GM21423 (cell line): ENCODE measurements at regions not wholly inside any gene's neighbourhood (a gene's known extent, or its start where the extent isn't known, plus 50 kb on each side); places are given as distances from the start of the nearest gene placed in this dataset.
"Not testable (repeated sequence)": the region's sequence is repeated elsewhere in the genome, so short reads cannot be mapped to it uniquely, and the experiment has no call there.

Experiments used
- ATAC-seq: cut with Tn5 transposase; IDR thresholded peaks from one replicate; pipeline ENCODE4 v1.9.1; 2021; ENCODE audit warnings: mild to moderate bottlenecking, moderate library complexity; ENCODE audit not compliant: unreplicated experiment

DNA sequence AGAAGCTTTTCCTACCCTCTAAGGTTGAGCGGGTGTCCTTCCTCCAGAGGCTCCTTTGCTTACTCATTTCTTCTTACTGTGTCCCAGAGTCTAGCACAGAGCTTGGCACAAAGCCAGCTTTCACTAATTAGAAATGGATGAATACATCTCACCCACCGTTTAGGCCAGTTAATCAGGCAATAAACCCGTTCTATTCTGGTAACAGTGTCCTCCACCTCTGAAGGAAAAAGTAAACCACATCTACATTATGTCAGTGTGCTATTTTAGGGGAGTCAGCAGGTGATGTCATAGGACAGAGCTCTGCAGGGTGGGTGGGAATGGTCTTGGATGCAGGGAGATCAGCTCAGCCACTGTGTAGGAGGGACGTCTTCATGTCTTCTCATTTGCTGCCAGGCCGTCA, 109.2 kb downstream of the OSTF1 start:
- ATAC-seq: no peak

DNA sequence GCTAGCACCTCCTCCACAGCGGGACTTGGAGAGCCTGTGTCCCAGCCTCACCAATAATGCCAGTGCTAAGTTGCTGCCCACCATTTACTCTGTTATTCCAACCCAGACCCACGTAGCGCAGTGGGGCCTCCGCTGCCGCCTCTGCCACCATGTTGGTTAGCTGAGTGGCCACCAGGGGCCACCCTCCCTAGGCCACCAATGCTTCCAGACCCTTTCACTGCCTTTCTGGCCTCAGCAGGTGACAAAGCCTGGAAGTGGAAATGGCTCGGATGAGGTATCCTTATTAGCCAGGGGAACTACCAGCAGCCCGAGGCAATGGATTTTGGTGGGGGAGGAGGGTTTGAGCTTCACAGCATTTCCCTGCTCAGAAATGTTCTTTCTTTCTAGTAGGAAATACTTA, 110.1 kb downstream of the OSTF1 start:
- ATAC-seq: no peak

DNA sequence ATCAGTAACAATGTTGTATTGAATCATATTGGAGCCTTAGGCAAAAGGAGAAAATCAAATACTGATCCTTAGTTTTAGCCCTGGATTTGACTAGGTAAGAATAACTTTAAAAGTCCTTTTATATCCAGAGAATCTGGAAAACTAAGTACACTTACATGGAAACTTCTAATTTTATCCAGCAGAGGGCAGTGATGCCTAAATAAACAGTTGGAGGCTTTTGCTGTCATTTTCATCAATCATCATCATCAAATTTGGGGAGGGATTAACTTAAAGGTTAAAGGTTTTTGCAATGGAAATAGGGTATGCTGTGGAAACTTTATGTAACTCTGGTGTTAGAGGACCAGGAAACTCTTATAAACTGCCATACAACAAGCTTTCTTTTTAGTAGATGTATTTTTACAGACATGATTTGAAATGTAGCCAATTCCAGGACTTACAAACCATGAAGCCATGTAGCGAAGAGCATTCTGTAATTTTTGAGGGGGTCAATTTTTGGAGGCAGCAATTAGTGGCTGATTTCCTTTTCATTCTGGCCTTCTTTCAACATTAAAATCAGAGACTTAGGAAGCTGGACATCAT, 112.7 kb downstream of the OSTF1 start:
- ATAC-seq: no peak

DNA sequence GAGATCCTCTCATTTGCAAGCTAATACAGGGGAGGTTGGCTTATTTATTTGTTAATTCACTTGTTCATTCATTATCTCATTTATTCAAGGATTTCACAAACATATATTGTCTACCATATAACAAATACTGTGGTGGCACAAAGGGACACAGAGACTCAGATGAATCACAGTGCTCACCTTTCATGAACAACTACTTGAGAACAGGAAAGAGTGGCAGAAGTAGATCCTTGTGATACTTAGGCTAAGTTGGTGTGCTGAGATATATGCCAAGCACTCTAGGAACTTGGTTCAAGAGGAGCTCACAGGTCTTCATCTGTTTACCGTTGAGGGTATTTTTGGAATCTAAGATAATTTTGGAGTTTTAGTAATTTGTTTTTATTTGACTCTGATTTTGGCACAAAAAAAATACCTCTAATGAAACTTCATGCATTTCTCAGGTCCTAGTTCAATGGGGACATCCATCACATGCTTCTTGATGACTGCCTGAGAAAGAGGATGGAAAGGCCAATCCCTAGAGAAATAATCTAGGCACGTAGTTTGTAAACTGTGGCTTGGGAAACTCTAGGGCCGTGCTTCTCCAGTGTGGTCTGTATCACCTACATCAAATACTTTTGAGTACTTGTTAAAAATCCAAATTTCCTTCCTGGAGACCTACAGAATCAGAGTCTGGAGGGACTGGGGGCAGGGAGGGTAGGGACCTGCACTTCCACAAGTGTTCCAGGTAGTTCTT, 113.3 kb downstream of the OSTF1 start:
- ATAC-seq: no peak

DNA sequence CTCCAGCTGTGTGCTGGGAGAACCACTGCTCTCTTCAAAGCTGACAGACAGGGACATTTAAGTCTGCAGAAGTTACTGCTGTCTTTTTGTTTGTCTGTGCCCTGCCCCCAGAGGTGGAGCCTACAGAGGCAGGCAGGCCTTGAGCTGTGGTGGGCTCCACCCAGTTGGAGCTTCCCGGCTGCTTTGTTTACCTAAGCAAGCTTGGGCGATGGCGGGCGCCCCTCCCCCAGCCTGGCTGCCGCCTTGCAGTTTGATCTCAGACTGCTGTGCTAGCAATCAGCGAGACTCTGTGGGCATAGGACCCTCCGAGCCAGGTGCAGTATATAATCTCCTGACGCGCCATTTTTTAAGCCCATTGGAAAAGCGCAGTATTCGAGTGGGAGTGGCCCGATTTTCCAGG, 119.7 kb downstream of the OSTF1 start:
- not testable (repeated sequence) for ATAC-seq

DNA sequence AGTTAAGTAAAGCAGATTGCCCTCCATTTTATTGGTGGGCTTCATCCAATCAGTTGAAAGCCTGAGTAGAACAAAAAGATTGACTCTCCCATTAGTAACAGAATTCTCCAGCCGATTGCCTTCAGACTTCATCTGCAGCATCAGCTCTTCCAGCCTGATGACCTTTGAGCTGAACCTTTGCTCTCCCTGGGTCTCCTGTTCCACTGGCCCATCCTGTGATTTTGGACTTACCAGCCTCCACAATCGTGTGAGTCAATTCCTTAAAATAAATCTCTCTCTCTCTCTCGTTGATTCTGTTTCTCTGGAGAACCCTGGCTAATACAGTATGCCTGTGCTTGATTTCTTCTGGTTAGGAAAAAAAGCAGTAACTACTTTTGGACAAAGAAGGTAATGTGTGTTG, 121.9 kb downstream of the OSTF1 start:
- no peak for ATAC-seq

DNA sequence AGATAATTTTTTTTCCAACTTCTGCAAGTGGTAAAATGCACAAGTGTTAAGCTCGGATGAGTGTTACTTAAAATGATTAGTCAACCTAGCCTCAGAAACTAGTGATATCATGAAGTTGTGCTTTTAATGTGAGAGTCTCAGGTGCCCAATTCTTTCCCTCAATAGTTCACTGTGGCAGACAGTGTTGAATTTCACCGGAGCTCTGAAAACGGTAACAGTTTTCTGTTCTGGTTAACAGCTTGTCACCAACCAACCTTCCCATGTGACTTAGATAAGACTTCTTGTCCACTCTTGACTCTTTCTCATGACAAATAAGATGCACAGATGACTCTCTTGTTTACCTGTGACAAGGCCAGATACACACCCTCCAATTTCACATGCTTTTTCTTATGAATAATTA, 125.5 kb downstream of the OSTF1 start:
- ATAC-seq: no peak

DNA sequence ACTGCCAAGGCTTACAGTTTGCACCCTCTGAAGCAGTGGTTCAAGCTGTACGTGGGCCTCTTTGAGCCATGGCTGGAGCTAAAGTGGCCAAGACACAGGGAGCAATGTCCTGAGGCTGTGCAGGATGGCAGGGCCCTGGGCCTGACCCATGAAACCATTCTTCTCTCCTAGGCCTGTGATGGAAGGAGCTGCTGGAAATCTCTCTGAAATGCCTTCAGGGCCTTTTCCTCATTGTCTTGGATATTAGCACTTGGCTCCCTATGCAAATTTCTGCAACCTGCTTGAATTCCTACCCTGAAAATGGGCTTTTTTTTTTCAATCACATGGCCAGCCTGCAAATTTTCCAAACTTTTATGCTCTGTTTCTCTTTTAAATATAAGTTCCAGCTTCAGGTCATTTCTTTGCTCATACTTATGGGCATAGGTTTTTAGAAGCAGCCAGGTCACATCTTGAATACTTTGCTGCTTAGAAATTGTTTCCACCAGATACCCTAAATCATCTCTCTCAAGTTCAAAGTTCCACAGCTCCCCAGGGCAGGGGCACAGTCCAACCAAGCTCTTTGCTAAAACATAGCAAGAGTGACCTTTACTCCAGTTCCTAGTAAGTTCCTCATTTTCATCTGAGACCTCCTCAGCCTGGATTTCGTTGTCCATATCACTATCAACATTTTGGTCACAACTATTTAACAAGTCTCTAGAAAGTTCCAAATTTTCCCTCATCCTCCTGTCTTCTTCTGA, 138.3 kb downstream of the OSTF1 start:
- no peak for ATAC-seq

DNA sequence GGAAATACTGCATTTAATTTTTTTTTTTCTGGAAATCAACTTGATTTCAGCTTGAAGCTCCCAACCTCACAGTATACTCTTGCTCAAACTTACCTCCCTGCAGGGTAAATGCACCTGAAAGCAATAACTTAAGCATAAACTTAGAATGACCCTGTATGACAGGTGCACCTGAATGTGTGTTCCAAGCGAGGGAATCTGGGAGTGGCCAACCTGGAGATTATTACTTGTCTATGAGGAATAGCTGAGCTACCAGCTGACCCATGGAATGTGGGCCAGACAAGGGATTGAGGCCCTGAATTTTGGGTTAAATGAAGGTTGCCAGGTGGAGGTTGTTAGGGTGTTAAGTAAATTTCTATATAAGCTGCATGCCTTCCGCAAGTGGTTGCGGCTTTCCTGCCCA, 140.6 kb downstream of the OSTF1 start:
- ATAC-seq: no peak

DNA sequence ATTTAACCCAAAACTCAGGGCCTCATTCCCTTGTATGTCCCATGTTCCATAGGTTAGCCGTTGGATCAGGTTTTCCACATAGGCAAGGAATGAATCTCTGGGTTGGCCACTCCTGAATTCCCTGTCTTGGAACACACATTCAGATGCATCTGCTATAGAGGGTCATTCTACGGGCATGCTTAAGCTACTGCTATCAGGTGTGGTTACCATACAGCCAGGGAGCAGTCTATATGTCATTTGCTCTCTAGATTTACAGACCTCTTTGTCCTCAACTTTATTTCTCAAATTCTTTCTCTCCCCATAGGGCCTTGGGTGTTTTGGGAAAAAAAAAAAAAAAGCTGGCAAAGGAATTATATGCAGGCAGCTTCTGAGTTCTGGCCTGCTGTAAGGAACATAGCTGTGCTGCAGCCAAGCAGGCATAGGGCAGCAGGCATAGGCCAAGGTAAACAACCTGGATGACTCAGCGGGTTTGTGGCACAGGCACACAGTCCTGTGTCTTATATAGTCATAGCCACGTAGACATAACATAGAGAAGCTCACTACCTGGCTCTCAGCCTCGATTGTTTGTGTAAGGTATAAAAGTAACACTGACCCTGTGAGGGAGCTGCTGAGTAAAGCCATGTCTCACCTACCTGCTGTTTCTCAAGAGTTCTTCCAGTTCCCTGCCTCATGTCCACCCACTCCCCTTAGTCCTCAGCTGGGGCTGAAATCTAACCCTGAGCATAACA, 141.5 kb downstream of the OSTF1 start:
- ATAC-seq: no peak

DNA sequence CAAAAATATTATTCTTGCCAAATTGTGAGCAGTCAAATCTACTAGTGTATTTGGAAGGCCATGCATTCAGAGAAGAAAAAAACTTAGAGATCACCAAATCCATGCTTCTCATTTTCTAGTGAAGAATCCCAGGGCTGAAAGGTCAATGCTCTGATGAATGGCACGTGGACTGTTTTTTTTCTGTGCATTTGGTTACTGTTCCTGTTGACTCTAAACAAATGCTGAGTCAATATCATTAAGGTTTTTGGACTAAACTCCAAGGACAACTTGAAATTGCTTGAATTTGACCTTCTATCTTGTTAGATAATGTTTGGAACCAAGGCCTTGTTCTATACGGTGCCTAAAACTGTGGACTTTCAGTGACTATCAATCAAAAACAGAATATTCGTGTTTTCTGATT, 142.2 kb downstream of the OSTF1 start:
- no peak for ATAC-seq

DNA sequence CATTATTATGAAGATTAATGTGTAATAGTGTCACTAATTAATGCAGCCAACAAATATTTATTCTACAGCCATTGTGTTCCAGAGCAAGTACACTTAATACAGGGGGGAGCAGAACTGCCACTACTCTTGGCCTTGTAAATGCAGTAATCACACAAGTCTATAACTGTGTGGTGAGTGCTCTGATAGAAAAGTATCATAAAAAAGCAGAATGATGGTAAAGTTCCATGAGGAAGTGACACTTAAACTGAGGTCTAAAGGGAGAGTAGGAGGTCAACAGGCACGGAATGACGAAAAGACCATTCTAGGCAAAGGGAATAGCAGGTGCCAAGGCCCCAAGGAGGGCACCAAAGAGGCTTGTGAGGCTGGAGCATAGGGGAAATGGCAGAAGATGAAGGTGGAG, 142.9 kb downstream of the OSTF1 start:
- ATAC-seq: no peak

DNA sequence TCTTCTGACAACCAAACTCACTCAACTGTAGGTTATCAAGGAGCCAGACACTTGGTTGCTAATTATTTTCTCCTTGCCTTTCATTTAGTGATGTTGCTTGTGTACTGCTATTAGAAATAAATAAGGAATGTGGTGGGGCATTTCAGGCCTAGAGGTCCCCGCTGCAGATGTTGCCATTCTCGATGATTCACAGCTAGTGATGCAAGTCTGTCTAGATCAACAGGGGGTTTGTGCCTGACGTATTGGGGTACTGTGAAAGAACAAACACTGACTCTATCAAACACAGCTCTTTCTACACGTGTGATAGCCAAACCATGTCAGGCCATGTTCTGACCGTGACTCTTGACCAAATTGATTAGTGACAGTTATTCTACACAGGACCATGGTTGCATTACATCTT, 144.7 kb downstream of the OSTF1 start:
- ATAC-seq: no peak

DNA sequence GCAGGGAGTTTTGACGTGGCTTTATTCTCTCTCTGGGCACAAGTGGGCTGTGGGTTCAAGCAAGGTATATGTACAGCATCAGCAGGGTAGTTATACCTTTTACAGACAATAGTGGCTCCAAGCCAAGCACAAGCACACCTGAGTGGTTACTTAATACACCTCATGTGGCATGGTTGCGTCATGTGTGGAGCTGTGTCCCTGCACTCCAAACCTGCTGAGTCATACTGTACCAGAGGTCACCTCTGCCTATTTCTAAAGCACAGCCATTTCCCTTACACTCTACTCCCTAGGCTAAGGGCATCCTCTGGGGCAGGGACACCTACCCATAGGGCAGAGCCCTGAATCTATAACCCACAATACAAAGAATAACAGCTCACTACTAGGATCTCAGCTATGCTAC, 147.3 kb downstream of the OSTF1 start:
- no peak for ATAC-seq

DNA sequence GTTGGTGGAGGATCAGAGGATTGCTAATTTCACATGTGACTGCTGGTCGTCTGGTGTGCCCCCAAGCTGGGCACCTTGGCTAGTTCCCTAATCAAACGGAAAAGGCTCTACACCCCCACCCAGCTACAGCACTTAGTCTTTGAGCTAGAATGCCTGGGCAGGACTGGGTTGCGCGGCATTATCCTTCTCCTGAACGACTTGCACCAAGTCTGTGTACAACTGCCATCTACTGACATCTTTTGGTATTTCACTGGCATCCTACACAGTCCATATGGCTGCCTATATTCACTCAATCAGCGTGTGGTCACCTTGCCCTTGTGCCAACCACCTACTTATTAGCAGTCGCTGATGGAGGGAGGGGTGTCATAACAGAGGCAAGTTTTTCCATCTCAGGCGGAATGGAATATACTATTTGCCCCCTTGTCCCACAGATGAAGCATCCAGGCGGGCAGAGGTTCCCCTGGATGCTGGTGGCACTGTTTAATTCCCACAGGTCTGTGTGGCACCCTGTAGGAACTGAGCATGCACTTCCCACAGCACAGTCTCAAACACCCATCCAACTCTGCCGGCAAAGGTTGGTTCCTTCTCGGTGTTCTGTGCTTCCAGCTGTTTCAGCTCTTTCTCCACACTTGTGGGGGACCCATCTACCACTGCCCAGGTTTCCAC, 150.1 kb downstream of the OSTF1 start:
- ATAC-seq: peak; percentile 81

DNA sequence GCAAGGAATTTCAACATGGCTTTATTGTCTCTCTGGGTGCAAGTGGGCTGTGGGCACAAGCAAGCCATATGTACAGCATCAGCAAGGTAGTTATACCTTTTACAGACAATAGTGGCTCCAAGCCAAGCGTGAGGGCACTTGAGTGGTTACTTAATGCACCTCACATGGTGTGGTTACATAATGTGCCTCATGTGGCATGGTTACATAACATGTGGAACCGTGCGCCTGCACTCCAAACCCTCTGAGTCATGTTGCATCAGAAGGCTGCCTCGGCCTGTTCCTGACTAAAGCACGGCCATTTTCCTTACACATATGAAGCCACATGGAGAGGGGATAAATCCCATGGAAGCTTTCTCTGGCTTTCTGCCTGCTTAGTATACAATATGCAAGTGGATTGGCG, 150.9 kb downstream of the OSTF1 start:
- no peak for ATAC-seq

DNA sequence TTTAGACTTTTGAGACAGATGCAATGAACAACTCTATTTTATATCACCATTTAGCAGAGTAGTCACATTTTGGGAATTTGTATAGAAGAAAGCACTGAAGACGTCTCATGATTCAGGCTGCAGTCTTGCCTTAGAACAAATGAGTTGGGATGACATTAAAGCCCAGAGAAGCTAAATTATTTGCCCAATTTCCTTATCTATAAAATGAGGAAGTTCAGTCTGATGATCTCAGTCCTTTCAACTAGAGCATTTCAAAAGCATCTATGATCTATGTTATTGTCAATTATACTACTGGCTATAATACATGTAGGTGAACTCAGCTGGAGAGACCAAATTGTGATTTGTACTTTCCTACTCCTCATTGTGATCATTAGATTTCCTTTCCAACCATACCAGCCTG, 154.1 kb downstream of the OSTF1 start:
- ATAC-seq: no peak

DNA sequence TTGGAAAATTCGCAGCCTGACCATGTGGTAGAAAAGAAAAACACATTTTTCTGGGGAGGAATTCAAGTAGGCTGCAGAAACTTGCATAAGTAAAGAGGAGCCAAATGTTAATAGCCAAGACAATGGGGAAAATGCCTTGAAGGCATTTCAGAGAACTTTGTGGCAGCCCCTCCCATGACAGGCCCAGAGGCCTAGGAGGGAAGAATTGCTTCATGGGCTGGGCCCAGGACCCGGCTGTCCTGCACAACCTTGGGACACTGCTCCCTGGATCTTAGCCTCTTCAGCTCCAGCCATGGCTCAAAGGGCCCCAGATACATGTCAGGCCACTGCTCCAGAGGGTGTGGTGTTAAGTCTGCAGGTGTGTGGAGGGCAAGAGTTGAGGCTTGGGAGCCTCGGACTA, 158.6 kb downstream of the OSTF1 start:
- no peak for ATAC-seq

DNA sequence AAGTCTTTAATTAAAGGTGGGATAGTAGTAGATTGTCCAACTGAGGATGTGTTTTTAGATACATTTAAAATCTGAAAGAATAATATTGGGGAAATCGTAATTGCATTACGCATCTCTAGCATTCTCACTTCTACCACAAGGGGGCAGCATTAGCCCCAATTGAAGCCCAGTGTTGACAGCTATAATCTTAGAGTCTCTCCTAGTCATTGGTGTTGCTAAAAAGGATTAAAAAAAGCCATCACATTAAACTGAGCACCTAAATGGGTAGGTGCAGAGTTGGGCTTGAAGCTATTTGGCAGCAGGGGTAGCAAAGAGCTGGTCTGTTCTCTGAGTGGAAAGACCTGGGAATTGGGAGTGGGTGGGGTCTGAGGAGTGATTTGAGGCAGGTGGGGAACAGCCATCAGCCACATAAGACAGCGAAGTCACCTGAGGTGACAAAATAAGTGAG, 177.2 kb downstream of the OSTF1 start:
- ATAC-seq: peak; percentile 69

DNA sequence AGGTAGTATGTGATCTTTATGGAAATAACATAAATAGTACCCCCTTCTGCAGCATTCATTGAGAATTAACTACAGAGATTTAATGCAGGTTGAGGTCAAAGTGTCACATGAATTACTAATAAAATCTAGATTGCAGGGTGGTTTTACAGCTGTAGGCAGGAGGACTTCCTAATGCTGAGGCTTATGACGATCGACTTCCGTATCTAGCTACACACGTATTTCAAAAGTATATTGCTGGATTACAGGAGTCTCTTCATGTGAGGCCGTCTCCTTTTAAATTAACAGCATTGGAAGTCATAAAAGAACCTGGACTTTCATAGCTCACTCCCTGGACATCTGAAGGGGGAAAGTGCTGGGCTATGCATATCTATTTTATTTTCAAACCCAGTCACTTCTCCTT, 180.9 kb downstream of the OSTF1 start:
- no peak for ATAC-seq

DNA sequence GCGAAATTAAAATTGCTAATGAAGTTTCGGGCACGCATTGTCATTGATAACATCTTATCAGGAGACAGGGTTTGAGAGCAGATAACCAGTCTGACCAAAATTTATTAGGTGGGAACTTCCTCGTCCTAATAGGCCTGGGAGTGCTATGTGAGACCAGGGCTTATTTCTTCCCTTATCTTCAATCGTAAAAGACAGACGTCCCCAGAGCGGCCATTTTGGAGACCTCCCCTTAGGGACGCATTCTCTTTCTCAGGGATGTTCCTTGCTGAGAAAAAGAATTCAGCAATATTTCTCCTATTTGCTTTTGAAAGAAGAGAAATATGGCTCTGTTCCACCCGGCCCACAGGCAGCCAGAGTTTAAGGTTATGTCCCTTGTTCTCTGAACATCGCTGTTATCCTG, 184.7 kb downstream of the OSTF1 start:
- ATAC-seq: not testable (repeated sequence)
